Fibroblast of the aortic adventitia (primary cell): ENCODE measurements at regions not wholly inside any gene's neighbourhood (a gene's known extent, or its start where the extent isn't known, plus 50 kb on each side); places are given as distances from the start of the nearest gene placed in this dataset.

Source experiments
- DNase-seq: peaks from one replicate; pipeline ENCODE4 v3.0.0-alpha.2; 2010; ENCODE audit warnings: low read depth
- H3K4me3 ChIP-seq: 2 replicates; pipeline ENCODE4 v1.5.1; 2011; ENCODE audit warnings: low read depth, mild to moderate bottlenecking, control low read depth, low read length, moderate library complexity
- CTCF ChIP-seq: IDR thresholded peaks from 2 replicates; pipeline ENCODE4 v1.5.1; 2011; ENCODE audit warnings: mild to moderate bottlenecking, low read length, control low read depth, inconsistent platforms; ENCODE audit not compliant: insufficient read depth

- no peak overlapping the region for H3K4me3 ChIP-seq
- TF ChIP-seq CTCF: no peak
- no peak for DNase-seq
Measured at GRCh38 chr6:92201618-92202017, 1217.7 kb downstream of the EPHA7 start.

GRCh38 chr6:92196325-92196724 lies 1223.0 kb downstream of the EPHA7 start:
- no peak overlapping the region for H3K4me3 ChIP-seq
- no peak for DNase-seq
- no peak for TF ChIP-seq CTCF

GRCh38 chr6:92195796-92196195 lies 1223.6 kb downstream of the EPHA7 start:
- no peak for DNase-seq
- H3K4me3 ChIP-seq: no peak overlapping the region
- no peak for TF ChIP-seq CTCF

GRCh38 chr6:92188016-92188415 lies 1231.3 kb downstream of the EPHA7 start:
- no peak overlapping the region for H3K4me3 ChIP-seq
- no peak for DNase-seq
- TF ChIP-seq CTCF: no peak

GRCh38 chr6:92184933-92185332 lies 1234.4 kb downstream of the EPHA7 start:
- no peak overlapping the region for H3K4me3 ChIP-seq
- DNase-seq: no peak
- no peak for TF ChIP-seq CTCF

GRCh38 chr6:92181347-92181746 lies 1238.0 kb downstream of the EPHA7 start:
- no peak overlapping the region for H3K4me3 ChIP-seq
- no peak for DNase-seq
- no peak for TF ChIP-seq CTCF

GRCh38 chr6:92180090-92180489 lies 1239.3 kb downstream of the EPHA7 start:
- H3K4me3 ChIP-seq: no peak overlapping the region
- no peak for TF ChIP-seq CTCF
- no peak for DNase-seq
